OCI-LY1 (cell line): ENCODE measurements at regions not wholly inside any gene's neighbourhood (a gene's known extent, or its start where the extent isn't known, plus 50 kb on each side); places are given as distances from the start of the nearest gene placed in this dataset.

ENCODE experiments used
- H2AFZ ChIP-seq: fragments of 200-600 bp; sonication (generic), shearing (Covaris generic); 2 replicates; pipeline ENCODE4 v1.6.0; 2014; ENCODE audit warnings: antibody characterized with exemption, mild to moderate bottlenecking, low read length
- H3F3A ChIP-seq: fragments of 200-600 bp; sonication (generic), shearing (Covaris generic); 2 replicates; pipeline ENCODE4 v1.6.0; 2014; ENCODE audit warnings: mild to moderate bottlenecking, antibody characterized with exemption, low read length, moderate library complexity; ENCODE audit not compliant: insufficient read depth
- H3K27ac ChIP-seq: fragments of 200-600 bp; sonication (generic); 2 replicates; pipeline ENCODE4 v1.5.1; 2014; ENCODE audit warnings: low read length, mixed run types, mild to moderate bottlenecking, low read depth; ENCODE audit not compliant: poor library complexity, severe bottlenecking
- H3K27me3 ChIP-seq: fragments of 200-600 bp; sonication (generic); 2 replicates; pipeline ENCODE4 v1.6.0; 2014; ENCODE audit warnings: antibody characterized with exemption, mild to moderate bottlenecking, low read length, moderate library complexity; ENCODE audit not compliant: insufficient read depth
- H3K36me3 ChIP-seq: fragments of 200-600 bp; sonication (generic); 2 replicates; pipeline ENCODE4 v1.6.1; 2014; ENCODE audit warnings: mild to moderate bottlenecking, antibody characterized with exemption, low read length, moderate library complexity, mixed read lengths; ENCODE audit not compliant: insufficient read depth
- H3K4me1 ChIP-seq: fragments of 200-600 bp; sonication (generic); 2 replicates; pipeline ENCODE4 v1.5.1; 2014; ENCODE audit warnings: mild to moderate bottlenecking, low read length, moderate library complexity; ENCODE audit not compliant: insufficient read depth, severe bottlenecking
- H3K4me2 ChIP-seq: fragments of 200-600 bp; sonication (generic), shearing (Covaris generic); 2 replicates; pipeline ENCODE4 v1.6.1; 2014; ENCODE audit warnings: low read length
- H3K4me3 ChIP-seq: fragments of 200-600 bp; sonication (generic); 2 replicates; pipeline ENCODE4 v1.5.1; 2014; ENCODE audit warnings: low read length, low read depth, mild to moderate bottlenecking, mixed read lengths; ENCODE audit not compliant: poor library complexity, severe bottlenecking
- H3K79me2 ChIP-seq: fragments of 200-600 bp; shearing (Covaris generic); 2 replicates; pipeline ENCODE4 v1.6.1; 2016; ENCODE audit warnings: mixed run types, low read length, mixed read lengths; ENCODE audit not compliant: insufficient read depth
- H3K9ac ChIP-seq: fragments of 200-600 bp; sonication (generic), shearing (Covaris generic); 2 replicates; pipeline ENCODE4 v1.6.1; 2014; ENCODE audit warnings: mild to moderate bottlenecking, low read length, mixed read lengths
- H3K9me2 ChIP-seq: fragments of 200-600 bp; sonication (generic), shearing (Covaris generic); 2 replicates; pipeline ENCODE4 v1.6.1; 2014; ENCODE audit warnings: low read depth, mild to moderate bottlenecking, low read length, mixed read lengths
- H3K9me3 ChIP-seq: fragments of 200-600 bp; shearing (Covaris generic); 2 replicates; pipeline ENCODE4 v1.6.1; 2014; ENCODE audit warnings: low read length, mixed read lengths
- H4K20me1 ChIP-seq: fragments of 200-600 bp; sonication (generic), shearing (Covaris generic); 2 replicates; pipeline ENCODE4 v1.6.0; 2016; ENCODE audit warnings: mild to moderate bottlenecking, low read length; ENCODE audit not compliant: insufficient read depth
- EZH2 ChIP-seq: fragments of 200-600 bp; sonication (generic), shearing (Covaris generic); IDR thresholded peaks from 2 replicates; pipeline ENCODE4 v1.8.0; 2017; ENCODE audit warnings: borderline replicate concordance, mixed run types, mild to moderate bottlenecking, antibody characterized with exemption, low read length, moderate library complexity, mixed read lengths
- TF ChIP-seq, protein P1 (sequence below): fragments of 200-600 bp; sonication (generic), shearing (Covaris generic); IDR thresholded peaks from 2 replicates; pipeline ENCODE4 v1.5.1; 2017; ENCODE audit warnings: mild to moderate bottlenecking, antibody characterized with exemption, low read length, moderate library complexity, mixed read lengths

DNA sequence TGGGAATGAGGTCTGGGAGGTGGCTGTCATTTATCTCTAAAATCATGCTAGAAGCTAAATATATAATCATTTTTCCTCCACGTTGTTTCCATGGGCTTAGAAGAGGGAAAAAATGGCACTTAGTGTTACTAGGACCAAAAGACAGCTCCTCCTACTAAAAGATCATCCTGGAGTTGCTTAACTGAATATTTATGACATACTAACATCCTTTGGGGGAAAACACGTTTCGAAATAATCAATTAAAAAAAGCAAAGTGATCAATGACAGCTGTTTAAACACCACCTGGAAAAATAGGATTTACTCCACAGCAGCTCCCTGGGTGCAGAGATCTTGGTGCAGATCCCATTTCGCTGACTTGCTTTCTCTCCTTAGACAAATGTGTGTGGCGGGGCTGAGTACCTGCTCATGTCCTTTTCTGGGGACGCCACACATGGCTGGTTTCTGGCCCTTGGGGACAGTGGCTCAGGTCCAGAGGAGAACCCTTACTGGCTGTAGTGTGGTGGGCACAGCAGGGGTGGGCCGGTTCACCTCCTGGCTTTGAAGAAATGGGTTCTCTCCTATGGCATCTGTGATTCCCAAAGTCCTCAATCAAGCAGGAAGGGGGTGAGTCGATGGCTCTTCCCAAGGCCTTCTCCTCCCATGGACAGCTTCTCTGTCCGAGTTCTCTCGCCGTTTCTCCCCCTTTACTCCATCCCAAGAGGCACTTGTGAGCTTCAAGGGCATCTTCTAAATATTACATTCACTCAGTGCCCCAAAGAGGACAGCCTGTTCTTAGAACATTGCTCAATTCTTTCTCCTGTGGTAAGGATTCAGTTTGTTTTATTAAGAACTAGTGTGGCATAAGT lies 156.4 kb upstream of the KLF14 start:
- Histone ChIP-seq H3K27ac (no peak overlapping the region), H3K27me3 (no peaks in the 10 kb centered on the region), H3K79me2 (no peaks in the 10 kb centered on the region), H3K9me3 (no peaks in the 10 kb centered on the region), H4K20me1 (no peaks in the 10 kb centered on the region), H3K9me2 (no peaks in the 10 kb centered on the region), H3F3A (no peaks in the 10 kb centered on the region), H3K4me2 (no peak overlapping the region), H2AFZ (no peak overlapping the region), H3K4me1 (no peaks in the 10 kb centered on the region), H3K9ac (no peak overlapping the region), H3K4me3 (no peak overlapping the region), H3K36me3 (peaks cover 79% of the 10 kb centered on the region)
- TF ChIP-seq EZH2, result no peak
- TF ChIP-seq, protein P1, sequence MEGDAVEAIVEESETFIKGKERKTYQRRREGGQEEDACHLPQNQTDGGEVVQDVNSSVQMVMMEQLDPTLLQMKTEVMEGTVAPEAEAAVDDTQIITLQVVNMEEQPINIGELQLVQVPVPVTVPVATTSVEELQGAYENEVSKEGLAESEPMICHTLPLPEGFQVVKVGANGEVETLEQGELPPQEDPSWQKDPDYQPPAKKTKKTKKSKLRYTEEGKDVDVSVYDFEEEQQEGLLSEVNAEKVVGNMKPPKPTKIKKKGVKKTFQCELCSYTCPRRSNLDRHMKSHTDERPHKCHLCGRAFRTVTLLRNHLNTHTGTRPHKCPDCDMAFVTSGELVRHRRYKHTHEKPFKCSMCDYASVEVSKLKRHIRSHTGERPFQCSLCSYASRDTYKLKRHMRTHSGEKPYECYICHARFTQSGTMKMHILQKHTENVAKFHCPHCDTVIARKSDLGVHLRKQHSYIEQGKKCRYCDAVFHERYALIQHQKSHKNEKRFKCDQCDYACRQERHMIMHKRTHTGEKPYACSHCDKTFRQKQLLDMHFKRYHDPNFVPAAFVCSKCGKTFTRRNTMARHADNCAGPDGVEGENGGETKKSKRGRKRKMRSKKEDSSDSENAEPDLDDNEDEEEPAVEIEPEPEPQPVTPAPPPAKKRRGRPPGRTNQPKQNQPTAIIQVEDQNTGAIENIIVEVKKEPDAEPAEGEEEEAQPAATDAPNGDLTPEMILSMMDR, result no peak

GRCh38 chr7:130891254-130892094 lies 157.5 kb upstream of the KLF14 start:
- Histone ChIP-seq H3K4me3 (no peak overlapping the region), H3F3A (no peaks in the 10 kb centered on the region), H3K36me3 (peaks cover 79% of the 10 kb centered on the region), H4K20me1 (no peaks in the 10 kb centered on the region), H3K4me2 (no peak overlapping the region), H3K9ac (no peak overlapping the region), H3K9me2 (no peaks in the 10 kb centered on the region), H3K27me3 (no peaks in the 10 kb centered on the region), H3K79me2 (no peaks in the 10 kb centered on the region), H3K4me1 (no peaks in the 10 kb centered on the region), H2AFZ (no peak overlapping the region), H3K9me3 (no peaks in the 10 kb centered on the region), H3K27ac (no peak overlapping the region)
- no peak for TF ChIP-seq EZH2
- TF ChIP-seq, protein P1, result no peak

- TF ChIP-seq, protein P1, result no peak
- TF ChIP-seq EZH2, result no peak
- Histone ChIP-seq H3F3A (peaks cover 4% of the 10 kb centered on the region; the same call in 1 of the 2 replicates), H3K27me3 (no peaks in the 10 kb centered on the region), H2AFZ (no peak overlapping the region), H3K4me2 (no peak overlapping the region), H3K9me3 (no peaks in the 10 kb centered on the region), H3K9me2 (no peaks in the 10 kb centered on the region), H3K4me3 (no peak overlapping the region), H3K27ac (no peak overlapping the region), H3K9ac (no peak overlapping the region), H3K79me2 (no peaks in the 10 kb centered on the region), H3K4me1 (peaks cover 20% of the 10 kb centered on the region), H4K20me1 (no peaks in the 10 kb centered on the region), H3K36me3 (peaks cover 64% of the 10 kb centered on the region)
Measured at GRCh38 chr7:130893441-130893894, 159.5 kb upstream of the KLF14 start.
